GM19043 (cell line): ENCODE measurements at regions not wholly inside any gene's neighbourhood (a gene's known extent, or its start where the extent isn't known, plus 50 kb on each side); places are given as distances from the start of the nearest gene placed in this dataset.
"Not testable (repeated sequence)": the region's sequence is repeated elsewhere in the genome, so short reads cannot be mapped to it uniquely, and the experiment has no call there.

ENCODE experiments used
- ATAC-seq: cut with Tn5 transposase; IDR thresholded peaks from one replicate; pipeline ENCODE4 v1.9.1; 2021; ENCODE audit warnings: low read depth; ENCODE audit not compliant: unreplicated experiment

- ATAC-seq = no peak
Measured at GRCh38 chr22:22716136-22716665, 71.8 kb downstream of the GGTLC2 start.

GRCh38 chr22:22717664-22718063 is 73.2 kb downstream of the GGTLC2 start:
- no peak for ATAC-seq

- peak; percentile 44 for ATAC-seq
Measured at GRCh38 chr22:22720201-22720723, 75.8 kb downstream of the GGTLC2 start.

GRCh38 chr22:22720724-22721261 is 76.4 kb downstream of the GGTLC2 start:
- ATAC-seq = peak; percentile 90

GRCh38 chr22:22721681-22722354 is 77.4 kb downstream of the GGTLC2 start:
- ATAC-seq = no peak

GRCh38 chr22:22728382-22728781 is 84.0 kb downstream of the GGTLC2 start:
- ATAC-seq = no peak

GRCh38 chr22:22730655-22731373 is 86.4 kb downstream of the GGTLC2 start:
- ATAC-seq = no peak

GRCh38 chr22:22731374-22731676 is 86.9 kb downstream of the GGTLC2 start:
- ATAC-seq = no peak

GRCh38 chr22:22733006-22733405 is 88.6 kb downstream of the GGTLC2 start:
- not testable (repeated sequence) for ATAC-seq

GRCh38 chr22:22733881-22734373 is 89.5 kb downstream of the GGTLC2 start:
- no peak for ATAC-seq

- ATAC-seq = not testable (repeated sequence)
Measured at GRCh38 chr22:22734395-22735272, 90.2 kb downstream of the GGTLC2 start.

GRCh38 chr22:22735276-22735675 is 90.9 kb downstream of the GGTLC2 start:
- ATAC-seq = not testable (repeated sequence)

GRCh38 chr22:22735695-22736611 is 91.5 kb downstream of the GGTLC2 start:
- ATAC-seq = no peak

- ATAC-seq = no peak
Measured at GRCh38 chr22:22737590-22737989, 93.2 kb downstream of the GGTLC2 start.

GRCh38 chr22:22738959-22739585 is 94.7 kb downstream of the GGTLC2 start:
- no peak for ATAC-seq

- ATAC-seq = no peak
Measured at GRCh38 chr22:22740560-22741276, 96.3 kb downstream of the GGTLC2 start.

GRCh38 chr22:22741843-22742242 is 97.4 kb downstream of the GGTLC2 start:
- no peak for ATAC-seq

GRCh38 chr22:22742641-22743040 is 98.2 kb downstream of the GGTLC2 start:
- ATAC-seq = no peak
